ENCODE measurements at regions not wholly inside any gene's neighbourhood (a gene's known extent, or its start where the extent isn't known, plus 50 kb on each side); places are given as distances from the start of the nearest gene placed in this dataset.

DNA sequence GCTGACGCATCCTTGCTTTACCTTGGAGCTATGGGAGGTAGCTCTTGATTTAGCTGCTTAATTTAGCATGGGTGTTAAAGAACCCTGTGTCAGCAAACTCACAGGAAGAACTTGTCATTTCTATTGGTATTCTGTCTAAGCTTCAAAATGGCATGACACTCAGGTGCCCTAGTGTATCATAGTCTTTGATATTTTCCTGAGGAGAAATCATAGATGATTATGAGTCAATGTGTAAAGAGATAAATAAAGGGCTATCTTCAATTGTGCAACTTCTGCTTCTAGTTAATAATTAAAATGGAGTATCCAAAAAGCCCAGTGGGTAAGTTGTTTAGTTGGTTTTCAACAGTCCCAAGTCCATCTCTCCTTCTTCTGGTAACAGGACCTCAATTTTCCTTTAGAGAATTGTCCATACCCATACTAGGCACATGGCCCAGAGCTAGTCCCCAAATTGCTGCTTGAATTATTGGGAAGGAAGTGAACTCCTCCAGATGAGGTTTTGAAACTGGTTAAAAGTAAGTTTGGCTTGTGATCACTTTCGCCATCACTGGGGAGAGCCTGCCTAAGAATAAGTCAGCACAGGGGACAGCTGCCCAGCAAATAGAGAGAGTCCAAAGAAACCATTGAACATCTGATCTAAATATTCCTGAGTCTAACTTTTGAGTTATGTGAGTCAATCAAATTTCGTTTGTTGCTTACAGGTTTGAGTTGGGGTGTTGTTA, 169.0 kb upstream of the PHYHIPL start:
- TF ChIP-seq, protein P1, sequence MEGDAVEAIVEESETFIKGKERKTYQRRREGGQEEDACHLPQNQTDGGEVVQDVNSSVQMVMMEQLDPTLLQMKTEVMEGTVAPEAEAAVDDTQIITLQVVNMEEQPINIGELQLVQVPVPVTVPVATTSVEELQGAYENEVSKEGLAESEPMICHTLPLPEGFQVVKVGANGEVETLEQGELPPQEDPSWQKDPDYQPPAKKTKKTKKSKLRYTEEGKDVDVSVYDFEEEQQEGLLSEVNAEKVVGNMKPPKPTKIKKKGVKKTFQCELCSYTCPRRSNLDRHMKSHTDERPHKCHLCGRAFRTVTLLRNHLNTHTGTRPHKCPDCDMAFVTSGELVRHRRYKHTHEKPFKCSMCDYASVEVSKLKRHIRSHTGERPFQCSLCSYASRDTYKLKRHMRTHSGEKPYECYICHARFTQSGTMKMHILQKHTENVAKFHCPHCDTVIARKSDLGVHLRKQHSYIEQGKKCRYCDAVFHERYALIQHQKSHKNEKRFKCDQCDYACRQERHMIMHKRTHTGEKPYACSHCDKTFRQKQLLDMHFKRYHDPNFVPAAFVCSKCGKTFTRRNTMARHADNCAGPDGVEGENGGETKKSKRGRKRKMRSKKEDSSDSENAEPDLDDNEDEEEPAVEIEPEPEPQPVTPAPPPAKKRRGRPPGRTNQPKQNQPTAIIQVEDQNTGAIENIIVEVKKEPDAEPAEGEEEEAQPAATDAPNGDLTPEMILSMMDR (IDR thresholded peaks at IDR 0.05) = no peak
- TF ChIP-seq POLR2AphosphoS5 (IDR thresholded peaks at IDR 0.05) = no peak
- no peak for TF ChIP-seq POLR2A (IDR thresholded peaks at IDR 0.05)
- TF ChIP-seq EP300 (IDR thresholded peaks at IDR 0.05) = no peak

Measured in sigmoid colon (tissue), 4 donors.